K562 (cell line): ENCODE measurements at regions not wholly inside any gene's neighbourhood (a gene's known extent, or its start where the extent isn't known, plus 50 kb on each side); places are given as distances from the start of the nearest gene placed in this dataset.

Source experiments
- ATAC-seq: fragments of 200-7000 bp; cut with Tn5 transposase; 3 replicates; pipeline ENCODE4 v1.9.1; 2020; ENCODE audit warnings: moderate library complexity
- BruUV-seq: library from RNA; stranded (reverse); fragments of 400-500 nt; replicated peaks from 2 replicates; lab custom pipeline; 2021; lab: Mats Ljungman, UMichigan
- CTCF ChIA-PET: fragments of 300-600 bp; formaldehyde crosslinking; extraction: SDS; loops from one replicate; lab custom pipeline; 2021; ENCODE audit warnings: low intra/inter-chr PET ratio; lab: Yijun Ruan, JAX
- POLR2A ChIA-PET: fragments of 300-600, 350-650 bp; sonication (Branson Sonifier 250); formaldehyde crosslinking; extraction: SDS; loops from one replicate; lab custom pipeline; 2021; ENCODE audit warnings: antibody characterized with exemption, inconsistent platforms; lab: Yijun Ruan, JAX
- DNase-seq, 4 experiments: peaks; one replicate each; pipeline versions ENCODE4 v3.0.0 to v3.0.0-alpha.2; 2011 to 2018; ENCODE audit warnings: low spot score in 3 of 4, mixed read lengths in 3 of 4; ENCODE audit errors: extremely low read depth in 1 of 4
- FAIRE-seq: peaks from 2 replicates; lab custom pipeline; 2011; peaks lifted over from hg19 to GRCh38; lab: Jason Lieb, UNC
- H2AFZ ChIP-seq: 2 replicates; pipeline ENCODE4 v1.6.0; 2011; ENCODE audit warnings: low read depth, low read length, control low read depth, inconsistent platforms
- H3K27ac ChIP-seq: fragments of 200-600 bp; 3 replicates; pipeline ENCODE4 v1.8.0; 2011; ENCODE audit warnings: low read depth, mild to moderate bottlenecking, control low read depth, inconsistent platforms, low read length, moderate library complexity, mixed read lengths; ENCODE audit errors: extremely low read depth
- H3K27me3 ChIP-seq, 2 experiments: fragments of 300-600 bp in 1 of 2; 2 replicates in 1 of 2; 3 replicates in 1 of 2; pipeline versions ENCODE4 v1.6.0 to v1.8.0; 2011; ENCODE audit warnings: inconsistent platforms in 2 of 2, low read length in 2 of 2, mild to moderate bottlenecking in 1 of 2, mixed read lengths in 1 of 2, moderate library complexity in 1 of 2; ENCODE audit not compliant: control insufficient read depth in 2 of 2, insufficient read depth in 2 of 2
- H3K36me3 ChIP-seq: fragments of 300-600 bp; 3 replicates; pipeline ENCODE4 v1.8.0; 2011; ENCODE audit warnings: mild to moderate bottlenecking, low read length, inconsistent platforms; ENCODE audit not compliant: control insufficient read depth, insufficient read depth
- H3K4me1 ChIP-seq, 2 experiments: fragments of 200-600 bp in 1 of 2; replicated peaks in 1 of 2; 2 replicates in 1 of 2; 3 replicates in 1 of 2; pipeline versions ENCODE4 v1.5.1 to v1.8.0; 2011; ENCODE audit warnings: inconsistent platforms in 2 of 2, low read length in 2 of 2, mild to moderate bottlenecking in 1 of 2, mixed read lengths in 1 of 2, moderate library complexity in 1 of 2; ENCODE audit not compliant: control insufficient read depth in 2 of 2, insufficient read depth in 2 of 2
- H3K4me2 ChIP-seq: 2 replicates; pipeline ENCODE4 v1.6.1; 2011; ENCODE audit warnings: low read length, control low read depth, inconsistent platforms, mixed read lengths; ENCODE audit not compliant: insufficient read depth
- H3K4me3 ChIP-seq: fragments of 200-600 bp; sonication (generic), shearing (Covaris generic); 2 replicates; pipeline ENCODE4 v1.5.1; 2016; ENCODE audit warnings: control low read depth, inconsistent platforms
- H3K79me2 ChIP-seq: fragments of 200-600 bp; 3 replicates; pipeline ENCODE4 v1.8.0; 2011; ENCODE audit warnings: low read length, inconsistent platforms; ENCODE audit not compliant: control insufficient read depth, insufficient read depth
- H3K9ac ChIP-seq, 2 experiments: 2 replicates each; pipeline versions ENCODE4 v1.6.0 to v1.6.1; 2011; ENCODE audit warnings: low read depth in 2 of 2, low read length in 2 of 2, control low read depth in 1 of 2, inconsistent platforms in 1 of 2, mild to moderate bottlenecking in 1 of 2, mixed read lengths in 1 of 2; ENCODE audit not compliant: insufficient read depth in 1 of 2
- H3K9me1 ChIP-seq: one replicate; pipeline ENCODE4 v1.6.0; 2011; ENCODE audit warnings: inconsistent platforms, mild to moderate bottlenecking, low read length, moderate library complexity; ENCODE audit not compliant: control insufficient read depth, insufficient read depth
- H3K9me3 ChIP-seq: replicated peaks from 2 replicates; pipeline ENCODE4 v1.5.1; 2011; ENCODE audit warnings: low read depth, low read length, inconsistent platforms; ENCODE audit not compliant: control insufficient read depth, insufficient read depth
- H4K20me1 ChIP-seq: replicated peaks from 2 replicates; pipeline ENCODE4 v1.6.1; 2011; ENCODE audit warnings: low read length, inconsistent platforms, mixed read lengths; ENCODE audit not compliant: control insufficient read depth, insufficient read depth
- E2F5 ChIP-seq: sonication (generic); formaldehyde crosslinking; IDR thresholded peaks from 2 replicates; pipeline ENCODE4 v1.8.0; 2022; ENCODE audit warnings: mild to moderate bottlenecking, missing genetic modification reagents
- GATAD2A ChIP-seq: fragments of 450-650 bp; IDR thresholded peaks from 2 replicates; pipeline ENCODE4 v1.6.1; 2017
- MCM3 ChIP-seq: fragments of 450-650 bp; IDR thresholded peaks from 2 replicates; pipeline ENCODE4 v1.6.1; 2016
- NR4A1 ChIP-seq, 2 experiments: fragments of 250-450 bp in 1 of 2; fragments of 450-650 bp in 1 of 2; sonication (Bioruptor Pico) in 1 of 2; IDR thresholded peaks; 2 replicates each; pipeline versions ENCODE4 v1.4.0 to v1.6.1; 2016 to 2020; ENCODE audit warnings: mild to moderate bottlenecking in 2 of 2, missing compliant biosample characterization in 1 of 2, missing genetic modification characterization in 1 of 2, moderate library complexity in 1 of 2
- PTRF ChIP-seq: fragments of 450-650 bp; IDR thresholded peaks from 2 replicates; pipeline ENCODE4 v1.6.1; 2016; ENCODE audit warnings: mild to moderate bottlenecking, missing genetic modification characterization, missing compliant biosample characterization
- ZFPM2 ChIP-seq: fragments of 250-450 bp; sonication (Bioruptor Pico); IDR thresholded peaks from 2 replicates; pipeline ENCODE4 v1.5.1; 2022; ENCODE audit warnings: mild to moderate bottlenecking
- ZHX1 ChIP-seq: fragments of 150-350 bp; conservative IDR thresholded peaks from 2 replicates; pipeline ENCODE4 v1.6.1; 2014; ENCODE audit warnings: low read length
- ZNF24 ChIP-seq: fragments of 450-650 bp; IDR thresholded peaks from 2 replicates; pipeline ENCODE4 v1.6.1; 2016
- ZNF347 ChIP-seq: fragments of 450-650 bp; formaldehyde crosslinking; IDR thresholded peaks from 2 replicates; pipeline ENCODE4 v1.4.0; 2020; ENCODE audit warnings: low read depth, mild to moderate bottlenecking, moderate library complexity
- ZNF76 ChIP-seq: fragments of 250-450 bp; sonication (Bioruptor Pico); IDR thresholded peaks from 2 replicates; pipeline ENCODE4 v1.4.0; 2020; ENCODE audit warnings: mild to moderate bottlenecking, moderate library complexity, borderline replicate concordance
- ZNF77 ChIP-seq: fragments of 250-450 bp; sonication (Bioruptor Pico); IDR thresholded peaks from 2 replicates; pipeline ENCODE4 v1.5.0; 2020
- WGBS: fragments of 100-300 bp; shearing (Covaris generic); methylation state at CpG from one replicate; pipeline ENCODE4 v1.1.6; 2016; ENCODE audit warnings: low coverage, mixed read lengths; ENCODE audit not compliant: insufficient coverage; ENCODE audit errors: missing lambda C conversion rate; 5-methylcytosine and 5-hydroxymethylcytosine counted together
- in situ Hi-C: fragments of 300-500 bp; cut with MboI; formaldehyde crosslinking; loops from 4 replicates; pipeline ENCODE4 v1.15.0; 2018; ENCODE audit warnings: inconsistent platforms, mixed read lengths
- intact Hi-C: fragments of 100-400 bp; cut with micrococcal nuclease; formaldehyde crosslinking; loops from 2 replicates; pipeline ENCODE4 v1.14.2; 2022
- TF ChIP-seq, protein P1 (sequence below), 2 experiments: fragments of 450-650 bp in 1 of 2; IDR thresholded peaks; 2 replicates each; pipeline ENCODE4 v1.6.1; 2011 to 2017; ENCODE audit warnings: low read depth in 2 of 2, antibody characterized with exemption in 1 of 2, borderline replicate concordance in 1 of 2, low read length in 1 of 2, mild to moderate bottlenecking in 1 of 2, mixed read lengths in 1 of 2; ENCODE audit not compliant: control insufficient read depth in 1 of 2

DNA sequence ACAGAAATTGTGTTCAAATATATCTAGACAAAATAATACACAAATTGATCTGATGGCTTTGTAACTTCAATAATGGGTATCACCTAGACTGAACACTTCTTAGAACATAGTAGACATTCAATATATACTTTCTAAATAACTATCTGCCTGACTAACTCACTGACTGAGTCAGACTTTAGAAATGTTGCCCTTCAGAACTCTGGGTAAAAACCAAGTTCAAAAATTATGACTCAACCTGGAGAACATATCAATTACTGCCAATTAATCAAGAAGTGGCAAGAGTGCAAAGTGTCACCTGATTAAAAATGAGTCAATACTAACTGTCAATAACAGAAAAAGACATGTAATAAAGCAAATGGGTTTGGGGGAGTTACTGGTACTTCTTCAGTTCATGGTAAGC is 144.6 kb upstream of the TMCO5A start (continued):
- TF ChIP-seq, protein P1, sequence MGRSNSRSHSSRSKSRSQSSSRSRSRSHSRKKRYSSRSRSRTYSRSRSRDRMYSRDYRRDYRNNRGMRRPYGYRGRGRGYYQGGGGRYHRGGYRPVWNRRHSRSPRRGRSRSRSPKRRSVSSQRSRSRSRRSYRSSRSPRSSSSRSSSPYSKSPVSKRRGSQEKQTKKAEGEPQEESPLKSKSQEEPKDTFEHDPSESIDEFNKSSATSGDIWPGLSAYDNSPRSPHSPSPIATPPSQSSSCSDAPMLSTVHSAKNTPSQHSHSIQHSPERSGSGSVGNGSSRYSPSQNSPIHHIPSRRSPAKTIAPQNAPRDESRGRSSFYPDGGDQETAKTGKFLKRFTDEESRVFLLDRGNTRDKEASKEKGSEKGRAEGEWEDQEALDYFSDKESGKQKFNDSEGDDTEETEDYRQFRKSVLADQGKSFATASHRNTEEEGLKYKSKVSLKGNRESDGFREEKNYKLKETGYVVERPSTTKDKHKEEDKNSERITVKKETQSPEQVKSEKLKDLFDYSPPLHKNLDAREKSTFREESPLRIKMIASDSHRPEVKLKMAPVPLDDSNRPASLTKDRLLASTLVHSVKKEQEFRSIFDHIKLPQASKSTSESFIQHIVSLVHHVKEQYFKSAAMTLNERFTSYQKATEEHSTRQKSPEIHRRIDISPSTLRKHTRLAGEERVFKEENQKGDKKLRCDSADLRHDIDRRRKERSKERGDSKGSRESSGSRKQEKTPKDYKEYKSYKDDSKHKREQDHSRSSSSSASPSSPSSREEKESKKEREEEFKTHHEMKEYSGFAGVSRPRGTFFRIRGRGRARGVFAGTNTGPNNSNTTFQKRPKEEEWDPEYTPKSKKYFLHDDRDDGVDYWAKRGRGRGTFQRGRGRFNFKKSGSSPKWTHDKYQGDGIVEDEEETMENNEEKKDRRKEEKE (IDR thresholded peaks at IDR 0.05; ENCODE audit: borderline replicate concordance in 1 of 2, control insufficient read depth in 1 of 2, low read depth in 2 of 2, low read length in 1 of 2): no peak
- no peak for TF ChIP-seq ZNF76 (CRISPR knock-in tag)
- no peak for TF ChIP-seq MCM3
- TF ChIP-seq, all 486 proteins: peak for 0

DNA sequence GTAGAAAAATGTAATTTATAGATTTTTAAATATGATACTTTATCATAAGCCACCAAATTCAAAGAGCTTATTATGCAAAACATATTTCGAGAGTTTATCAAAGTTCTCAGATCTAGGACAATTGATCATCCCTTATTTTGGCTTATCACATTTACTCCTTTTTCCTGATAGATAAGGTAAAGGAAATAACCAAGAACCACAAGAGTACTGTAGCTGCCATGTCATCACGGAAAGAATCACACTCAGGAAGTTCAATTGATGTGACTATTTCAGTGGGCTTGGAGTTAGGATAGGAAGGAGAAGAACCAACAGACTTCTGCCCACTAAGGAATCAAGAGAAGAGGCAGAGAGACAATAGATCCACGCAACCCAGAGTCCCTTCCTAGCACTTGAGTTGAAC is 142.7 kb upstream of the TMCO5A start:
- Histone ChIP-seq H2AFZ (no peak overlapping the region), H3K4me2 (no peak overlapping the region), H3K79me2 (no peaks in the 10 kb centered on the region), H4K20me1 (no peaks in the 10 kb centered on the region), H3K36me3 (no peaks in the 10 kb centered on the region), H3K4me3 (no peak overlapping the region), H3K4me1 (no peaks in the 10 kb centered on the region), H3K27me3 (no peaks in the 10 kb centered on the region), H3K9me3 (no peaks in the 10 kb centered on the region; the same call in 1 of the 2 replicates), H3K27ac (no peak overlapping the region), H3K9me1 (no peaks in the 10 kb centered on the region), H3K9ac (no peak overlapping the region)
- in situ Hi-C loops: no loop called here
- no peak for FAIRE-seq
- WGBS: 0% methylated on average over 3 of the region's 3 CpGs
- no peak for ATAC-seq
- ChIA-PET CTCF (no interaction called here), POLR2A (no interaction called here)
- TF ChIP-seq ZNF24 (no peak), ZHX1 (no peak), ZFPM2 (no peak), E2F5 (CRISPR knock-in tag) (no peak), GATAD2A (no peak), ZNF77 (CRISPR knock-in tag) (no peak), ZNF347 (CRISPR knock-in tag) (no peak), PTRF (no peak), NR4A1 (CRISPR knock-in tag; IDR thresholded peaks at IDR 0.05) (no peak), NR4A1 (tag; IDR thresholded peaks at IDR 0.05) (no peak)
- no TSS peak for BruUV-seq
- intact Hi-C loops: no loop called here
- no peak for DNase-seq
